DOHH2 (cell line): ENCODE measurements at regions not wholly inside any gene's neighbourhood (a gene's known extent, or its start where the extent isn't known, plus 50 kb on each side); places are given as distances from the start of the nearest gene placed in this dataset.

Experiments used
- H3F3A ChIP-seq: fragments of 200-600 bp; sonication (generic), shearing (Covaris generic); 2 replicates; pipeline ENCODE4 v1.6.0; 2016; ENCODE audit warnings: antibody characterized with exemption, mild to moderate bottlenecking; ENCODE audit not compliant: control insufficient read depth, insufficient read depth
- H3K27ac ChIP-seq: fragments of 200-600 bp; sonication (generic); 2 replicates; pipeline ENCODE4 v1.5.1; 2014; ENCODE audit warnings: low read depth, mild to moderate bottlenecking, low read length, moderate library complexity
- H3K27me3 ChIP-seq: fragments of 200-600 bp; sonication (generic); 2 replicates; pipeline ENCODE4 v1.6.1; 2014; ENCODE audit warnings: mild to moderate bottlenecking, low read length, mixed read lengths; ENCODE audit not compliant: control insufficient read depth
- H3K36me3 ChIP-seq: fragments of 200-600 bp; sonication (generic); 2 replicates; pipeline ENCODE4 v1.6.1; 2014; ENCODE audit warnings: mild to moderate bottlenecking, low read length, moderate library complexity, mixed read lengths; ENCODE audit not compliant: control insufficient read depth
- H3K4me1 ChIP-seq: fragments of 200-600 bp; sonication (generic); 2 replicates; pipeline ENCODE4 v1.6.1; 2014; ENCODE audit warnings: mild to moderate bottlenecking, low read length, mixed read lengths; ENCODE audit not compliant: control insufficient read depth
- H3K4me2 ChIP-seq: fragments of 200-600 bp; sonication (generic); 2 replicates; pipeline ENCODE4 v1.6.0; 2014; ENCODE audit warnings: mild to moderate bottlenecking, low read length, moderate library complexity
- H3K4me3 ChIP-seq: fragments of 200-600 bp; sonication (generic); 2 replicates; pipeline ENCODE4 v1.5.1; 2014; ENCODE audit warnings: mild to moderate bottlenecking, low read length, mixed read lengths
- H3K79me2 ChIP-seq: fragments of 200-600 bp; sonication (generic); 2 replicates; pipeline ENCODE4 v1.6.1; 2014; ENCODE audit warnings: mild to moderate bottlenecking, low read length, mixed read lengths; ENCODE audit not compliant: control insufficient read depth
- H3K9me2 ChIP-seq: fragments of 200-600 bp; sonication (generic); replicated peaks from 2 replicates; pipeline ENCODE4 v1.6.1; 2014; ENCODE audit warnings: mild to moderate bottlenecking, low read length, mixed read lengths; ENCODE audit not compliant: control insufficient read depth
- H3K9me3 ChIP-seq: fragments of 200-600 bp; sonication (generic); 2 replicates; pipeline ENCODE4 v1.6.1; 2014; ENCODE audit warnings: antibody characterized with exemption, low read length, mixed read lengths; ENCODE audit not compliant: control insufficient read depth, insufficient read depth
- H4K20me1 ChIP-seq: fragments of 200-600 bp; sonication (generic); 2 replicates; pipeline ENCODE4 v1.6.0; 2014; ENCODE audit warnings: low read depth, mild to moderate bottlenecking, antibody characterized with exemption, low read length, moderate library complexity; ENCODE audit not compliant: control insufficient read depth, insufficient read depth
- EZH2phosphoT487 ChIP-seq: fragments of 200-600 bp; sonication (generic); IDR thresholded peaks from 2 replicates; pipeline ENCODE4 v1.6.1; 2017; ENCODE audit warnings: borderline replicate concordance, mild to moderate bottlenecking, antibody characterized with exemption, low read length, moderate library complexity, mixed read lengths
- TF ChIP-seq, protein P1 (sequence below): fragments of 200-600 bp; sonication (generic); IDR thresholded peaks from one replicate; pipeline ENCODE4 v1.5.1; 2014; ENCODE audit warnings: antibody characterized with exemption, mild to moderate bottlenecking, low read depth, low read length; ENCODE audit not compliant: poor library complexity, severe bottlenecking

DNA sequence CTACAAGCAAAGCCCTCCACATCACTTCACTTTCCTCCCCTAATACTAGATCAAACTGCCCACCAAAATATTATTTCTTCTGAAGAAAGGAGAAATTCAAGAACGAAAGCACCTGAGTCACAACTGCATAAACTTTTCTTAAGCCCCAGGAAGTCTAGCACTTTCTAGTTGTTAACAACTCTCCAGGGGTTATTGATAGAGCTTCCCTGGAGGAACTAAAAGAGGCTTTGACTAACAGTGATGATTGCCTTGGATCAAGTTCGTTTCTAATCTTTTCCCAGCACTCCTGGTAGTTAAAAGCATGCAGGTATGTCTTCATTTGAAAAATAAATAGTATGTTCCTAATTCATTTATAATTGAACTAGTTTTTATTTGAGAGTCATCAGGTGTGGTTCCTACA, 917.0 kb downstream of the TUSC7 start:
- Histone ChIP-seq H3K27ac (no peak overlapping the region), H3K9me2 (no peaks in the 10 kb centered on the region), H3K9me3 (no peaks in the 10 kb centered on the region), H3F3A (no peaks in the 10 kb centered on the region), H3K36me3 (no peaks in the 10 kb centered on the region), H3K4me3 (no peak overlapping the region), H3K4me2 (no peak overlapping the region), H4K20me1 (no peaks in the 10 kb centered on the region), H3K79me2 (no peaks in the 10 kb centered on the region), H3K4me1 (no peaks in the 10 kb centered on the region), H3K27me3 (no peaks in the 10 kb centered on the region)
- TF ChIP-seq EZH2phosphoT487 = no peak
- TF ChIP-seq, protein P1, sequence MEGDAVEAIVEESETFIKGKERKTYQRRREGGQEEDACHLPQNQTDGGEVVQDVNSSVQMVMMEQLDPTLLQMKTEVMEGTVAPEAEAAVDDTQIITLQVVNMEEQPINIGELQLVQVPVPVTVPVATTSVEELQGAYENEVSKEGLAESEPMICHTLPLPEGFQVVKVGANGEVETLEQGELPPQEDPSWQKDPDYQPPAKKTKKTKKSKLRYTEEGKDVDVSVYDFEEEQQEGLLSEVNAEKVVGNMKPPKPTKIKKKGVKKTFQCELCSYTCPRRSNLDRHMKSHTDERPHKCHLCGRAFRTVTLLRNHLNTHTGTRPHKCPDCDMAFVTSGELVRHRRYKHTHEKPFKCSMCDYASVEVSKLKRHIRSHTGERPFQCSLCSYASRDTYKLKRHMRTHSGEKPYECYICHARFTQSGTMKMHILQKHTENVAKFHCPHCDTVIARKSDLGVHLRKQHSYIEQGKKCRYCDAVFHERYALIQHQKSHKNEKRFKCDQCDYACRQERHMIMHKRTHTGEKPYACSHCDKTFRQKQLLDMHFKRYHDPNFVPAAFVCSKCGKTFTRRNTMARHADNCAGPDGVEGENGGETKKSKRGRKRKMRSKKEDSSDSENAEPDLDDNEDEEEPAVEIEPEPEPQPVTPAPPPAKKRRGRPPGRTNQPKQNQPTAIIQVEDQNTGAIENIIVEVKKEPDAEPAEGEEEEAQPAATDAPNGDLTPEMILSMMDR = no peak

- Histone ChIP-seq H3K27me3 (no peaks in the 10 kb centered on the region), H3K9me3 (no peaks in the 10 kb centered on the region), H3F3A (no peaks in the 10 kb centered on the region), H3K9me2 (no peaks in the 10 kb centered on the region), H3K4me1 (no peaks in the 10 kb centered on the region), H3K27ac (no peak overlapping the region), H3K4me3 (no peak overlapping the region), H3K36me3 (no peaks in the 10 kb centered on the region), H3K4me2 (no peak overlapping the region), H4K20me1 (no peaks in the 10 kb centered on the region), H3K79me2 (no peaks in the 10 kb centered on the region)
- TF ChIP-seq, protein P1 = no peak
- no peak for TF ChIP-seq EZH2phosphoT487
Measured at GRCh38 chr3:117628823-117629291, 919.3 kb downstream of the TUSC7 start.

GRCh38 chr3:117629505-117629904, 919.9 kb downstream of the TUSC7 start:
- Histone ChIP-seq H3K4me1 (no peaks in the 10 kb centered on the region), H4K20me1 (no peaks in the 10 kb centered on the region), H3K9me2 (no peaks in the 10 kb centered on the region), H3K4me2 (no peak overlapping the region), H3K27me3 (no peaks in the 10 kb centered on the region), H3K79me2 (no peaks in the 10 kb centered on the region), H3K4me3 (no peak overlapping the region), H3K9me3 (no peaks in the 10 kb centered on the region), H3K36me3 (no peaks in the 10 kb centered on the region), H3F3A (no peaks in the 10 kb centered on the region), H3K27ac (no peak overlapping the region)
- no peak for TF ChIP-seq EZH2phosphoT487
- TF ChIP-seq, protein P1 = no peak

DNA sequence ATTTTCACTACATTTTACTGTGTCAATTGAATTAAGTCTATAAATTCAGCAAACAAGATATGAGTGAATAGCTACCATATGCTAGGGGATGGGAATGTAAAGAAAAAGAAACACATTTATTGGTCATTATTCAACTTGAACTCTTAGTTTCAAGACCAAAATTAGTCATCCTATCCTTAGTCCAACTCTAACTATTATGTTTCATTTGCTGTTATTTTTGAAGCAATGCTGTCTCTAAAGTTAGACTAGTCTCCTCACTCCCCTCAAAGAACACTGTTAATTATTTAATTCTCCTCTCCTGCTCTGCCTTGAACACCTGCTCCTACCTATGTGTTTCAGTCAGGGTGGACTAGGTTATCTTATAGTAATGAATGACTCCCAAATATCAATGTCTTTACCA, 920.9 kb downstream of the TUSC7 start:
- Histone ChIP-seq H3F3A (no peaks in the 10 kb centered on the region), H3K4me2 (no peak overlapping the region), H3K9me2 (no peaks in the 10 kb centered on the region), H3K27me3 (no peaks in the 10 kb centered on the region), H3K4me3 (no peak overlapping the region), H4K20me1 (no peaks in the 10 kb centered on the region), H3K4me1 (no peaks in the 10 kb centered on the region), H3K79me2 (no peaks in the 10 kb centered on the region), H3K9me3 (no peaks in the 10 kb centered on the region), H3K36me3 (no peaks in the 10 kb centered on the region), H3K27ac (no peak overlapping the region)
- TF ChIP-seq EZH2phosphoT487 = no peak
- TF ChIP-seq, protein P1 = no peak
